ENCODE measurements at regions not wholly inside any gene's neighbourhood (a gene's known extent, or its start where the extent isn't known, plus 50 kb on each side); places are given as distances from the start of the nearest gene placed in this dataset.

GRCh38 chr18:46338766-46339165 lies 234.6 kb downstream of the HAUS1 start:
- TF ChIP-seq POLR2A (IDR thresholded peaks at IDR 0.05) (no peak), CTCF (IDR thresholded peaks at IDR 0.05) (no peak), POLR2AphosphoS5 (IDR thresholded peaks at IDR 0.05; ENCODE audit: insufficient read depth in 1 of 2, low read depth in 1 of 2) (no peak)

Measured in vagina (tissue), 2 donors.